WERI-Rb-1 (cell line): ENCODE measurements at regions not wholly inside any gene's neighbourhood (a gene's known extent, or its start where the extent isn't known, plus 50 kb on each side); places are given as distances from the start of the nearest gene placed in this dataset.

Experiments
- DNase-seq: peaks from one replicate; pipeline ENCODE4 v3.0.0-alpha.2; 2020
- H3K27ac ChIP-seq: fragments of 250-450 bp; sonication (Bioruptor Pico); 2 replicates; pipeline ENCODE4 v1.5.1; 2020; ENCODE audit warnings: mild to moderate bottlenecking, moderate library complexity
- H3K27me3 ChIP-seq: fragments of 250-450 bp; sonication (Bioruptor Pico); 2 replicates; pipeline ENCODE4 v1.5.1; 2021; ENCODE audit warnings: mild to moderate bottlenecking, low read depth, moderate library complexity; ENCODE audit not compliant: insufficient read depth, severe bottlenecking
- H3K36me3 ChIP-seq: fragments of 250-450 bp; sonication (Bioruptor Pico); 2 replicates; pipeline ENCODE4 v1.5.1; 2020; ENCODE audit warnings: mild to moderate bottlenecking, moderate library complexity
- H3K4me3 ChIP-seq: 2 replicates; pipeline ENCODE4 v1.5.1; 2011; ENCODE audit warnings: low read depth, mild to moderate bottlenecking, control low read depth, low read length
- H3K9me3 ChIP-seq: fragments of 250-450 bp; sonication (Bioruptor Pico); 2 replicates; pipeline ENCODE4 v1.5.1; 2021; ENCODE audit warnings: mild to moderate bottlenecking, moderate library complexity; ENCODE audit not compliant: severe bottlenecking
- CTCF ChIP-seq: IDR thresholded peaks from 2 replicates; pipeline ENCODE4 v1.5.1; 2011; ENCODE audit warnings: low read depth, mild to moderate bottlenecking, control low read depth, inconsistent platforms, low read length

GRCh38 chr6:168728056-168728455 is 287.1 kb downstream of the SMOC2 start:
- Histone ChIP-seq H3K27me3 (no peaks in the 10 kb centered on the region), H3K4me3 (no peak overlapping the region), H3K27ac (no peak overlapping the region), H3K36me3 (no peaks in the 10 kb centered on the region), H3K9me3 (peaks cover 6% of the 10 kb centered on the region)
- no peak for DNase-seq
- no peak for TF ChIP-seq CTCF

GRCh38 chr6:168726312-168726856 is 285.4 kb downstream of the SMOC2 start:
- Histone ChIP-seq H3K4me3 (no peak overlapping the region), H3K27me3 (no peaks in the 10 kb centered on the region), H3K9me3 (peaks cover 6% of the 10 kb centered on the region), H3K27ac (no peak overlapping the region), H3K36me3 (no peaks in the 10 kb centered on the region)
- DNase-seq: no peak
- no peak for TF ChIP-seq CTCF

- no peak for TF ChIP-seq CTCF
- Histone ChIP-seq H3K27me3 (no peaks in the 10 kb centered on the region), H3K4me3 (no peak overlapping the region), H3K9me3 (peaks cover 6% of the 10 kb centered on the region), H3K36me3 (no peaks in the 10 kb centered on the region), H3K27ac (no peak overlapping the region)
- DNase-seq: no peak
Measured at GRCh38 chr6:168725802-168726201, 284.8 kb downstream of the SMOC2 start.

- Histone ChIP-seq H3K27me3 (no peaks in the 10 kb centered on the region), H3K36me3 (no peaks in the 10 kb centered on the region), H3K27ac (no peak overlapping the region), H3K4me3 (no peak overlapping the region), H3K9me3 (peaks cover 6% of the 10 kb centered on the region)
- DNase-seq: no peak
- no peak for TF ChIP-seq CTCF
Measured at GRCh38 chr6:168724669-168725570, 283.9 kb downstream of the SMOC2 start.

- no peaks in the 10 kb centered on the region for H3K36me3 ChIP-seq
- DNase-seq: no peak
- no peak overlapping the region for H3K4me3 ChIP-seq
- no peaks in the 10 kb centered on the region for H3K27me3 ChIP-seq
- TF ChIP-seq CTCF: no peak
- no peak overlapping the region for H3K27ac ChIP-seq
- peaks cover 6% of the 10 kb centered on the region for H3K9me3 ChIP-seq
Measured at GRCh38 chr6:168724033-168724432, 283.0 kb downstream of the SMOC2 start.
